ENCODE measurements at regions not wholly inside any gene's neighbourhood (a gene's known extent, or its start where the extent isn't known, plus 50 kb on each side); places are given as distances from the start of the nearest gene placed in this dataset.
"Not testable (repeated sequence)": the region's sequence is repeated elsewhere in the genome, so short reads cannot be mapped to it uniquely, and the experiment has no call there.

DNA sequence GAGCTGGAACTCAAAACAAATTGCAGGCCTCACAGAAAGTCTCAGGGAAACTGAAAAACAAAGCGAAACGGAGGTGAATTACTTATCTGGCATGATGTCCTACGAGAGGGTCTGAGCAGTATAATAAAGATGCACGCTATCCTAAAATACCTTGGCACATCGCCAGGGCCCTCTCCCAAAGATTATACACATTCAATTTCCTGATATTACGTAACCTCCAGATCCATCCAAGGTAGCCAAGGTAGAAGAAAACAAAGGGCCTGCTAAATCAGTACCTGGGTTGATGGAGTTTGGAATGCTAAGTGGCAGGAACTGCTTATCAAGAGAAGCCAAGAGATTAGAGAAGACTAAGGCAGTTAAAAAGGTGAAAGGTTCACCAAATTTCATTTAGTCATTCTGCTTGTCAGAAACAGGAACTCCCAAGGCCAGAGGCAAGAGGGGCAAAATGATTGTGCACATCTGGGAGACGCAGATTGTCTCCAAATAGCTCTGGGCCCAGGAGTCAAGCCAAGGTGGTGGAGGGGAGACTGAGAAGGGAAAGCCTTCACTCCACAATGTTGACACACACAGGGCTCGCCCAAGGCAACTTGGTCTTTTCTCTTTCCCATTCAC is 236.8 kb upstream of the ATP5MC3 start:
- no peak for DNase-seq

DNA sequence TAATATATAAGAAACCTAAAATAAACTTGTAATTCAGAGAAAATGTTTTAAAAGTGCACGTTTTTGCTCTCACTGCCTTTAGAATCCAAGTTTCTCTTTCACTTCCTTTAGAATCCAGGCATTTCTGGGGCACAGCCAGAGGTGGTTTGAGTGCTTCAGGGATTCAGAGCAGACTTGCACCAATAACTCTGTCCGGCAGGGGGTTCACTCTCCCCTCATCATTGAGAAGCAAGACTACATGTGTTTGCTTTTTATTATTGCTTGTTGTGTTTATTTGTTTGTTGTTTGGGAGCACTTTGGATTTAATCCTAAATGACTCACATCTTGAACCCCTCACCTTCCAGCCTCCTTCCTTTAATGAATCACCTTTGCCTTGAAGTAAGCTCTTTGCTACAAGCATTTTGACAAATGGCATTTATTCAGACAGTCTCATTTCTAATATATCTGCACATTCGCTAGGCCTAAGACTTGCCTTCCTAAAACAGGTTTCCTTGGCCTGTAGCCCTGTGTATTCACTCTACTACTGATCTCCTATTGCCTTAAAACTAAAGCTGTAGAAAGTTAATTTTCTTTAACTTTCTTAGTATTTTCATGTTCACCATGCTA is 233.5 kb upstream of the ATP5MC3 start:
- in situ Hi-C loops (cut with HindIII; ENCODE audit: low pct_ligation_motif_present, low pct_unique_long_range_greater_than_20kb, low sequenced_read_pairs): no loop called here
- DNase-seq: peak; percentile 85

More for the DNA sequence above, 236.8 kb upstream of the ATP5MC3 start:
- in situ Hi-C loops (cut with HindIII; ENCODE audit: low pct_ligation_motif_present, low pct_unique_long_range_greater_than_20kb, low sequenced_read_pairs): no loop called here

DNA sequence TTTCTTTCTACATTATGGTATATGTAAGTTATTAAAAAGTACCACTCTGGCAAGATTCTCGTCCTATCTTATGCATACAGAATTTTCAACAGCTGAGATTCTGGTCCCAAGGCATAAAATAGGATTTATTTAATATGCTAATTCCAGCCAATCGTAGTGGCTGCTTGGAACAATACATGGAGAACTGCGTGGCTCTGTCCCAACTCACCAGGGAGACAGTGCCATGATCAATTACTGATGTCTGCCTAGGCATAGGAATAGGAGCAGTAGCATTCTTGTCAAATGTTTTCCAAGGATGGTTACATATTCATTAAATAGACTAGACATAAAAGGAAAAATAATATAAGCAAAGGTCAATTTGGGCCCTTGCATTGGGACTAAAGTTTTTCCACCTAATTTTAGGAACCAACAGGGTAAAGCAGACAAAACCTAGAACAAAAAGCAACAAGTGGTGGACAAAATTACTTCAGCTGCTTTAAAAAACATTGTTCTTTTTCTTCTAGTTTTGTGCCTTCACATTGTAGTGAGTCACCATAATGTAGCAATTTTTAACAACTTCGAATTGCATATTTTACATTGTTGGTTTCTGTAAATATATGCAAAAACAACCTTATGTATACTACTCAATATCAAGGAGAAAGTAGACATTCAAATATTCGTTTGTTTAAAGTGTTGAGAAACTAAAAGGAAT is 232.8 kb upstream of the ATP5MC3 start:
- in situ Hi-C loops (cut with HindIII; ENCODE audit: low pct_ligation_motif_present, low pct_unique_long_range_greater_than_20kb, low sequenced_read_pairs): no loop called here

DNA sequence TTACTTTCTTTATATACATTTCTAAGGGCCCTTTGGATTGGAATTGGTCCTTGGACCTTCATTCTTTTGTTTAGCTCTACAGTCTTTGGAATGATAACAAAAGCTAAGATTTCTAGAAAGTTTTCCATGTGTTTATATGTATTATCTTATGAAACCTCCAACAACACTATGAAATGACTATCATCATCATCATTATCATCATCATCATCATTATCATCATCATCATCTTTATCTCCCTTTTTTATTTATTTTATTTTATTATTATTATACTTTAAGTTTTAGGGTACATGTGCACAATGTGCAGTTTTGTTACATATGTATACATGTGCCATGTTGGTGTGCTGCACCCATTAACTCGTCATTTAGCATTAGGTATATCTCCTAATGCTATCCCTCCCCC is 229.4 kb upstream of the ATP5MC3 start:
- DNase-seq; in situ Hi-C loops (cut with HindIII; ENCODE audit: low pct_ligation_motif_present, low pct_unique_long_range_greater_than_20kb, low sequenced_read_pairs): not testable (repeated sequence)

More for the DNA sequence above, 232.8 kb upstream of the ATP5MC3 start:
- no peak for DNase-seq

DNA sequence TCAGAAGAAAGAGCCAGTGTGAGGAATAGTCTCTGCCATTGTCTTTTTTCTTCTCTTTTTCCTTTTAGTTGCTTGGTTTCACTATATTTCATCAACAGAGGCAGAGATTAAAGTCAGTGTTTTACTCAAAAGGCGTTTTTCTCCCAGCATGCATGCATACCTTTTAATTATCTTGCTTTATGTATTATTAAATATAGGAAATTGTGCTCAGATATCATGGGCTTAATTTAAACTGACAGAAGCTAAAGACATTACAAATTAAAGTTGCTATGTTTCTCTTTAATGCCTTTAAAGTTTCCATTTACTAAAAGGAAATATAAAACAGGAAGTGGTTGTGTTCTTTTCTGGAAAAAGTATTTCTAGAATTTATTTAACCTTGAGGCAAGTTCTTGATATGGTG is 223.3 kb upstream of the ATP5MC3 start:
- in situ Hi-C loops (cut with HindIII; ENCODE audit: low pct_ligation_motif_present, low pct_unique_long_range_greater_than_20kb, low sequenced_read_pairs): no loop called here
- DNase-seq: no peak

DNA sequence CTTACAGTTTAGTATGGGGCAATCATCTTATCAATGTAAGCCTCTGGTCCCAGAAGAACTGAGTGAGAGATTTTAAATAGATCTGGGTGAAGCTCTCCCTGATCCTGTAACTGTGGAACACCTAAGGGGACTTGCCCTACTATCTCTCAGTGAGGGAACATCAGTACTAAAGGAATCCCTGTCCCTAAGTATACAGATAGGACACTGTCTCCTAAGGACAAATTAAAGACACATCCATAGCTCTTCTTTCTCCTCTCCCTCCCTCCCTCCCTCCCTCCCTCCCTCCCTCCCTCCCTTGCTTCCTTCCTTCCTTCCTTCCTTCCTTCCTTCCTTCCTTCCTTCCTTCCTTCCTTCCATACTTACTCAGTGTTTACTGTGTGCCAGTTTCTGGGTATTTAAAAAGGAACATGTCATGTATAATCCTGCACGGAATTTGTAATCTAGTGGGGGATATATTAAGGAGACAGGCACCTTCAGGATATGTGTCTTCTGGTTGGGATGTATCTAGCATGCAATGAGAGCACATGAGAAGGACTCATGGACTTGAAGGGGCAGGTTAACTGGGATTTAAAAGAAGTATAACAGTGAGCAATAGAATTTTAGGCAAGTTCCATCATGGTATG is 222.2 kb upstream of the ATP5MC3 start:
- no peak for DNase-seq
- in situ Hi-C loops (cut with HindIII; ENCODE audit: low pct_ligation_motif_present, low pct_unique_long_range_greater_than_20kb, low sequenced_read_pairs): no loop called here

DNA sequence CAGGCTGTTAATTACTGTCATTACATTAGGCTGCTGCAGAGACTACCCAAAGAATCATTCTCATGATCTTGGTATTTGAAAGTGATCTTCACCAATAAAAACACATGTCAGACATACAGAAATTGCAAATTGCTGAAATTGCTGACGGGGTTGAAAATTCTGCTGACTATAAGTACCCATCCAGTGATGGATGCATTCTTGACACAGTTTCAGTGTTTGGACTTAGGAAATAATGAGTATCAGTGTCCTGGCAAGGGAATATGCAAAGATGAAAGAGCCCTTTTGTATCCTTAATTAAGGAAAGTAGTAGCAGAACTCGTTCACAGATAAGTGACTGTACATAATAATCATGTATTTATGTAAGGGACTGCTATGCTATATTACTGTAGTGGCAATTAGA is 221.1 kb upstream of the ATP5MC3 start:
- in situ Hi-C loops (cut with HindIII; ENCODE audit: low pct_ligation_motif_present, low pct_unique_long_range_greater_than_20kb, low sequenced_read_pairs): no loop called here
- no peak for DNase-seq

DNA sequence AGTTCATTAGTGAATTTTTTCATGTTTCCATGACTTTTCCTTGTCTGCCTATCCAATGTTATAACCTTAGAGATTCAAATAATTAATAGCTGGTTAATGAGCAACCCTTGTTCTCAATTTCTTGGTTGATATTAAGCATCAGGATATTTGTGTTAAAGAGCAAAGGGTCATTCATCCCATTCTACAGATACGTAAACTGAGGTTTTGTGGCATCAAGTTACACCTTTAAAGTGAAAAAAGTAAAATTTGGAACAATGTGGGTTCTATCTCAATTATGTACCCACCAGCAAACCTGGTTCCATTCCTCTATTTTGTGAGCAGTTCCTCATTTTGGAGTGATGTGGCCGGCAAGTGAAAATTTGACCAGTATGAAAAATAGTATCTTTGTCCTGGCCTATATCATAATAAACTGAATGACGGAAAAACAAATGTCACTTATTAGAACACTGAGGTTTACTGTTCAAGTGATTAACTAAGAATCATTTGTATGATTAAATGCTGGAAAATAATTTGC is 220.5 kb upstream of the ATP5MC3 start:
- in situ Hi-C loops (cut with HindIII; ENCODE audit: low pct_ligation_motif_present, low pct_unique_long_range_greater_than_20kb, low sequenced_read_pairs): no loop called here
- DNase-seq: no peak

DNA sequence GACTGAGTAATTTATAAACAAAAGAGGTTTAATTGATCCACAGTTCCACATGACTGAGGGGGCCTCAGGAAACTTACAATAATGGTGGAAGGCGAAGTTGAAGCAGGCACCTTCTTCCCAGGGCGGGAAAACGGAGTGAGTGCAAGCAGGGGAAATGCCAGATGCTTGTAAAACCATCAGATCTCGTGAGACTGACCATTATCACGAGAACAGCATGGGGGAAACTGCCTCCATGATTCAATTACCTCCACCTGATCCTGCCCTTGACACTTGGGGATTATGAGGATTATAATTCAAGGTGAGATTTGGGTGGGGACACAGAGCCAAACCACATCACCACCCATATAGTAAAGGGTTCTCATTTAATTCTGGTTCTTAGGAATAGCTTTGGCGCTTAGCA is 219.5 kb upstream of the ATP5MC3 start:
- in situ Hi-C loops (cut with HindIII; ENCODE audit: low pct_ligation_motif_present, low pct_unique_long_range_greater_than_20kb, low sequenced_read_pairs): no loop called here
- DNase-seq: no peak

DNA sequence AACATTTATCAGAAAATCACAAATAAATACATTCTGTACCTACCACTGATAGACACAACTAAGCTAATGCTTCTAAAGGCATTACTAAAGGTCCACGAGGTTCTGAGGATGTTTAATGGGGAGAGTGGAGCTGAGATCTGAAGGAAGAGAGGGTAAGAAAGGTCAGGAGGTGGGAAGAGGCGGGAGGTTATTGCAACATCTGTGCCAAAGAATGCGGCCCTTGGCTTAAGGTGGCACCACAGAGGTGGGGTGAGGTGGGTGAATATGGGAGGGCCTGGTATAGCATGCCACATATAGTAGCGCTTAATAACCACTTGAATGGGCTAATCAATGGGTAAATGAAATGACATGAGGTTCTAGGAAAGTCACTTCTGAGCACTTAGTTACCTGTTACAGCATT is 217.8 kb upstream of the ATP5MC3 start:
- in situ Hi-C loops (cut with HindIII; ENCODE audit: low pct_ligation_motif_present, low pct_unique_long_range_greater_than_20kb, low sequenced_read_pairs): no loop called here
- no peak for DNase-seq

DNA sequence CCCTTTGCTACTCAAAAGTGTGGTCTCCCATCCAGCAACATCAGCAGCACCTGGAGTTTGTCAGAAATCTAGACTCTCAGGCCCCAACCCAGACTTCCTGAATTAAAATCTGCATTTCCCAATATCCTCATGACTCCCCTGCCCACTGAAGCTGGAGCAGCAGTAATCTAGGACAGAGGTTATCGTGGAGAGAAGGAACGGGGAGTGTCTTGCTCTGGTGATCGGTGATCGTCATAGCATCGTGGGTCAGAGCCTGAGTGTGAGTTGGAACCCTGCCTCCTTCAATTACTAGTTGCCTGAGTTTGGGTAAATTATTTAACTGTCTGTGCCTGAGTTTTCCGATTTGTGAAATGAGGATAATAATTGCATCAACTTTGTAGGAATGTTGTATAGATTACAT is 217.3 kb upstream of the ATP5MC3 start:
- DNase-seq: no peak
- in situ Hi-C loops (cut with HindIII; ENCODE audit: low pct_ligation_motif_present, low pct_unique_long_range_greater_than_20kb, low sequenced_read_pairs): no loop called here

DNA sequence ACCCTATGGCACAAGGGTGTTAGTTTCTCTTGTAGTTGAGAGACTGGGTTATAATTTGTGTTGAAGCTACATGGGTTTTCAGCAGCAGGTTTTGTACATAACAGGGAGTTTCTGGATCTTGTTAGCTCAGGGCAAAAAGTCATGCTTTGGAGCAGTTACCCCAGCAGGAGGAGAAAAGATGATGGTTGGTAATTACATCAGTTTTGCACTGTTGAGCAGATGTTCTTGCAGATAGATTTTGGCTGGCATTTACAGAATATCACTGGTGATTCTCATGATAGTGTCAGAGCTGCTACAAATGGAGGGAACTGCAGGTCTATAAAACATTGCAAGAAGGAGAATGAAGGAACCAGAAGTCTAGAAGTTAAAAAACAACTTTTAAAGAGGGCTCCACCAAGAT is 215.2 kb upstream of the ATP5MC3 start:
- in situ Hi-C loops (cut with HindIII; ENCODE audit: low pct_ligation_motif_present, low pct_unique_long_range_greater_than_20kb, low sequenced_read_pairs): no loop called here
- DNase-seq: no peak

DNA sequence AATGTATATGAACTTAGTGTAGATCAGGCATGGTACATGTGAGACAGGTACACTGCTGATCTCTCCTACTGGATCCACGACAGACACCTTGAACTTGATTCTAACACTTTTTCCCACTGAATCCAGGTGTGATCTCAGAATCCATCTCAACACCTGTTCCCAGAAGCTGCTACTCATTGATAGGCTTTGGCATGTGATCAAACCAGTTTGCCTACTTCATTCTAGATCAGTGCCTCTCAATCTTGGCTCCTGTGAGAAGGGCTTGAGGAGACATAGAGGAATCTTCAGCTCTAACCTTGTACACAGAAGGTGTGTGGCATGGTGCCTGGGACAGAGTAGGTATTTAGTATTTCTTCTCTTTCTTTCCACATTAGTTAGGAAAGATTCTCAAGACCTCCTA is 212.3 kb upstream of the ATP5MC3 start:
- in situ Hi-C loops (cut with HindIII; ENCODE audit: low pct_ligation_motif_present, low pct_unique_long_range_greater_than_20kb, low sequenced_read_pairs): no loop called here

DNA sequence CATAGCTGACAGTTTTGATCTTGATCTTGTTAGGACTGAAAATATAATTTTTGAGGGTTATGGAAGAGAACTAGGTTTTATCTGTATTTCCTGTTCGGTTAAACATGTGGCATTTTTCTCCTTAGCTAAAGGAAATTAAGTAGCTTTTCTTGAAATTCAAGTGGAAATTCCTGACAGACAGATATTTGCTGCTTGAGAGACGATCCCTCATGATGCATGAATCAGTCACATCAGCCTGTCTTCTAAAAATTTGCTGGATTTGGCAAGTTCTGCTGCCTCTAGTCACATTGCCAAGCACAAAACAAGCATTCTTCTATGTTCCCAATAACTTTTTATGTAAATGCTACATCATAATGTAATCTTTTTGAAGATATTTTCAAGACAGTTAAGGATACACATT is 201.8 kb upstream of the ATP5MC3 start:
- in situ Hi-C loops (cut with HindIII; ENCODE audit: low pct_ligation_motif_present, low pct_unique_long_range_greater_than_20kb, low sequenced_read_pairs): no loop called here
- no peak for DNase-seq

More for the DNA sequence above, 212.3 kb upstream of the ATP5MC3 start:
- DNase-seq: no peak

DNA sequence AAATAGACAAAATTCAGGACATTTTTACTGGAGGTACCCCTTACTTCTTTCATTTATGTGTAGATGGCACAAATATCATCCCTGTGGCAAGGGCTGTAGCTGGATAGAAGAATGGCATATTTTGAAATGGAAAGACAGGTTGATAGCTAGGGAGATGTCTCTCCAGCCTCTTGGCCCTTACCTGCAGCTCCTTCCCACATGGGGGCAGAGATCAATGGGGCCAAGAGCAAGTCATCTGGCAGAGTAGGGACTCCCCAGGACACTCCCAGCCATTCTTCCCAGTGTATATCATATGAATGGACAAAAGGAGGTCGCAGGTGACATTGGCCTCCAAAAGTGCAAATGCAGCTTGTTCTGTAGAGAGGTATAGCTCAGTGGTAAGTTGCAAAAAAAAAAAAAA is 192.2 kb upstream of the ATP5MC3 start:
- in situ Hi-C loops (cut with HindIII; ENCODE audit: low pct_ligation_motif_present, low pct_unique_long_range_greater_than_20kb, low sequenced_read_pairs): no loop called here
- DNase-seq: no peak

DNA sequence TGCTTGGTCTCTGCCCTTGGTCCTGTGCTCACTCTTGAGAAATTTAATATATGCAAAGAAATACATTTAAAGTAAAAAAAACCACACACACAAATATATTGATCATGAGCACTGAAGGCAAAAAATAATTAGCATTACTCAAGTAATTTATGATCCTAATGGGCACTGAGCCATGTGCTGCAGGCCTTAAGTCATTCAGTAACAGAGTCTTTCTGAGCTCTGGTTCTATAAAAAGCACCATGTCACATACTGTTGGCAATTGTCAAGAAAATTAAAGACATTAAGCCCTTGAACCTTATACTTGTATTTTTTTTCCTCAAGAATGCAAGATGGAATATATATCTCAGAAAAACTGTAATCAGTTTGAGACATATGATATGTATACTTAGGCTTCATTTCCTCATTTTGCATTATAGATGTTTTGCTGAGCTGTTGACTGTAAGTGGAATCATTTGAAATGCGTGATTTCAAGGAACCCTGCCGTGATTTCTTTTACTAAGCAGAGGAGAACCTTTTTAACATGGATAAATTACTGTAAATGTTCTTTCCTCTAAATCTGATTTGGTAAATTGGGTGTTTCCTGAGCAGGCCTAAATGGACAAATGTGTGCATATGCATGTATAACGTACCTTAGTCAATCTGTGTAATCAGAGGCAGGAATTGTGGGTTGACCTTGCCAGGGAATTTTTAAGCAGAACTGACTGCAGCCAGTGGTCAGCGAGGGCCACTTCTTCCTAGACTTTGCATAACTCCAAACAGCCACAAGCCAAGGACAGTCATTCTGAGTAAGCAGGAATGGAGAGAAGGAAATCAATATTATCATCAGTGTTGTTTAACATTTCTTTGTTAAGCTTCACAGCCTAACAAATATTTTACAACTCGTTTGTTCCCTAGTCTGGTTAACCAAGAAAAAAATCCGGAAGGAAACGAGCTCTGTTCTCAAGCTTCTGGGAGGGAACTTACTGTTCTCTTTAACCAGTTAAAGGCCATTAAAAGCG is 191.5 kb upstream of the ATP5MC3 start:
- in situ Hi-C loops (cut with HindIII; ENCODE audit: low pct_ligation_motif_present, low pct_unique_long_range_greater_than_20kb, low sequenced_read_pairs): no loop called here
- DNase-seq: no peak

DNA sequence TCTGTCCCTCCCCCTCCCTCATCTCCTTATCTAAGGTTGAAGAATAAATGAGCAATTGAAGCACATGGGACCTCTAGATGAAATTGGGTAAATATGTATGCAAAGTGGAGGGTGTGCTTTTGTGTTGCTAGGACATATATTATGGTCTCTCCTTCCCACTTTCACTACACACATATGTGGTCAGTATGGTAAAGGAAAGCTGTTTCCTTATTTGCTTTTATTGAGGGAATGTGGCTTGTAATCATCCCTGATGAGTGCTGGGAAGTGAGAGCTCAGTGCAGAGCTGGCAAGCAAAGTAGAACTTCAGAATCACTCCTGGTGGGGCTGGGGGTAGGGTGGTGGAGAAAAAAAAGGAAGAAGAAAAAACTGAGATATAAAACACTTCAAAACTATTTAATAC is 189.9 kb upstream of the ATP5MC3 start:
- DNase-seq: no peak
- in situ Hi-C loops (cut with HindIII; ENCODE audit: low pct_ligation_motif_present, low pct_unique_long_range_greater_than_20kb, low sequenced_read_pairs): no loop called here

DNA sequence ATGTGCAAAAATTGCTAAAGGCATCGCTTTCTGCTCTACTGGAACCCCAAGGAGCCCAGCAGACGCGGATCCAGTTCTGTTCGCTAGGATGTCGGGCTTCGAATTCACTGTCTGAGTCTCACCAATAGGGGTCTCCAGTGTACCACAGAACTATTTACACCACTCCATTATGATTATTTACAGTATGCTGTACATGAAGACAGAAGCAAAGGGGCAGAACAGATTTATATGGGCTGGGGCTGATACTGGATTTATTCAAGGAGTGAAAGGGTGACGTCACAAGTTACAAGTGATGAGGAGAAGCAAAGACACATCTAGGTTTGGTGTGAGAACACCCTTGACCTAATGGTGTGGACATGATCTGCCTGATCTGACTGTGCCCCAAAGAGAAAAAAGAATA is 185.3 kb upstream of the ATP5MC3 start:
- DNase-seq: peak; percentile 56
- in situ Hi-C loops (cut with HindIII; ENCODE audit: low pct_ligation_motif_present, low pct_unique_long_range_greater_than_20kb, low sequenced_read_pairs): no loop called here
